ENCODE measurements at regions not wholly inside any gene's neighbourhood (a gene's known extent, or its start where the extent isn't known, plus 50 kb on each side); places are given as distances from the start of the nearest gene placed in this dataset.
A peak's percentile ranks its signal among the peaks of the same experiment; 100 is the strongest.

DNA sequence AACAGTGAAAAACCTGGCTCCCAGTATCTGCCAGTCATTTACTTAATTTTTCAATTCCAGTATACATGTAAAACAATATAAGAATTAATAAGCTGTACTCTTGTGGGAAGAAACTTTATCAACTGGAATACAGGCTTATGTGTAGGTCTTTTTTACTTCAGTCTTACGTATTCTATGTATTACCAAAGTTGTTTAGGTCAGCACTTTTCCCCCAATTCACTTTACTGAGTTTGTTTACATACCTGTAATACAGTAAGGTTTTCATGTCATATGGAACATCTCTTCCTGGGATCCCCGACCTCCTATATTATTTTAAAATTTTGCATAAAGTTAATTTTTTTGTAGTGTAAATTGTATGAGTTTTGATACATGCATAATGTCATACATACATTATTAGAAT lies 181.8 kb upstream of the OLFM3 start:
- TF ChIP-seq, protein P1, sequence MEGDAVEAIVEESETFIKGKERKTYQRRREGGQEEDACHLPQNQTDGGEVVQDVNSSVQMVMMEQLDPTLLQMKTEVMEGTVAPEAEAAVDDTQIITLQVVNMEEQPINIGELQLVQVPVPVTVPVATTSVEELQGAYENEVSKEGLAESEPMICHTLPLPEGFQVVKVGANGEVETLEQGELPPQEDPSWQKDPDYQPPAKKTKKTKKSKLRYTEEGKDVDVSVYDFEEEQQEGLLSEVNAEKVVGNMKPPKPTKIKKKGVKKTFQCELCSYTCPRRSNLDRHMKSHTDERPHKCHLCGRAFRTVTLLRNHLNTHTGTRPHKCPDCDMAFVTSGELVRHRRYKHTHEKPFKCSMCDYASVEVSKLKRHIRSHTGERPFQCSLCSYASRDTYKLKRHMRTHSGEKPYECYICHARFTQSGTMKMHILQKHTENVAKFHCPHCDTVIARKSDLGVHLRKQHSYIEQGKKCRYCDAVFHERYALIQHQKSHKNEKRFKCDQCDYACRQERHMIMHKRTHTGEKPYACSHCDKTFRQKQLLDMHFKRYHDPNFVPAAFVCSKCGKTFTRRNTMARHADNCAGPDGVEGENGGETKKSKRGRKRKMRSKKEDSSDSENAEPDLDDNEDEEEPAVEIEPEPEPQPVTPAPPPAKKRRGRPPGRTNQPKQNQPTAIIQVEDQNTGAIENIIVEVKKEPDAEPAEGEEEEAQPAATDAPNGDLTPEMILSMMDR (IDR thresholded peaks at IDR 0.05; ENCODE audit: control insufficient read depth, extremely low read depth, insufficient read depth), result no peak
- DNase-seq (ENCODE audit: low read depth), result no peak
- no peak overlapping the region for H3K4me3 ChIP-seq (ENCODE audit: low read depth, low read length)

DNA sequence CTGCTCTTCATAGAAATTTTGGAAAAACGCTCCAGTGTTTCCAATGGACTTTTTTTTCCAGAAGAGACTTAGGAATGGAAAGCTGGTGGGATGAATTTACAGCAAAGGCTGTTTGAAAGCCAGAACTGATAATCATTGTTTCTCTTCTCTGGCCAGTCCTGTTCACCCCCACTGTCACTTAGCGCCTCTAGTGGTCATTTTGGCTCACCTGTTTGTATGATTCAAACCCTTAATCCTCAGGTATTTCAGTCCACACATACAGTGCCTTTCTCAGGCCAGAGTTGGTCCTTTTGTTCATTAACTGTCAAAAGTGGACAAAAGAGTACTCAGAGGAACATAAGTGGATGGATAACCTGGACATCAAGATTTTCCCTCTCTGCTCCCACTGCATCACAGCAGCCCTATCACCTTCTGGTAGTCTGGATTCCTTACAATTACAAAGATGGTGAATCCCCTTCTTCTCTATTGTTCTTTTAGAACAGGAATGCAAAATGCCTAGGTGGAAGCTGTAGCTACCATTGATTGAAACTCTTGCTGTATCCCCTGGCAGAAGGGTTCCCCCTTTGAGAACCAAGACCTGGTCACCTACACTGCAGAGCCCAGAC lies 177.6 kb upstream of the OLFM3 start:
- TF ChIP-seq, protein P1 (IDR thresholded peaks at IDR 0.05; ENCODE audit: control insufficient read depth, extremely low read depth, insufficient read depth), result peak; percentile 75
- DNase-seq (ENCODE audit: low read depth), result no peak
- no peak overlapping the region for H3K4me3 ChIP-seq (ENCODE audit: low read depth, low read length)

DNA sequence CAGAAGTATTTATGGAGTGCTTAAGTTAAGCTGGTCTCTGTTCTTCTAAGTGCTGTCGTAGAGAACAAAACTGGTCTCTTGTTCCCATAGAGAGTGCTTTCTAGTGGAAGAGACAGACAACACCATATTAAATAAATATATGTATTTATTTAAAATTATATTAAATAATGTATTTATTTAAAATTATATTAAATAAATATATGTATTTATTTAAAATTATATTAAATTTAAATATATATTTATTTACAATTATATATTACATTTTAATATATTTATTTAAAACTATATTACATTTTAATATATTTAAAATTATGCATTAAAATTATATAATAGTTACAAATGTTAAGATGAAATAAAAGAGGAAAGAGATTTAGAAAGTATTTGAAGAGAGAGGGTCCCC lies 175.5 kb upstream of the OLFM3 start:
- DNase-seq (ENCODE audit: low read depth), result no peak
- H3K4me3 ChIP-seq (ENCODE audit: low read depth, low read length), result no peak overlapping the region
- TF ChIP-seq, protein P1 (IDR thresholded peaks at IDR 0.05; ENCODE audit: control insufficient read depth, extremely low read depth, insufficient read depth), result no peak

DNA sequence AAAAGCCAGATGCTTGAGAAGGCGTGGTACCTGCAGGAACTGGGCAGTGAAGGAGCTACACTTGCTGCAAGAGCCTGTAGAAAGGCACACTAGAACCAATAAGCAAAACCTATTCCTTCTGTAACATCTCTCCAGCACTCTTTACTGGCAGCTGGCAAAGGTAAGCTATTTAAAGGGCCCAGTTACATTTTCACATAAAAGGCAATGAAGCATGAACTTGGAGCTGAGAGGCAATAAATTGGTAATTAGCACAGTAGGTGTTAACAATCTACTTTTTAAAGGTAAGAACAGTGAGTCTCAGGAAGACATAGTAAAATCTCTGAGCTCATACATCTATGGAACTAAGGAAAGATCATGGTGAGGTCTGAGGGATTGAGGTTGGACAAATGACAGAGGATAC lies 167.1 kb upstream of the OLFM3 start:
- H3K4me3 ChIP-seq (ENCODE audit: low read depth, low read length), result no peak overlapping the region
- DNase-seq (ENCODE audit: low read depth), result no peak
- TF ChIP-seq, protein P1 (IDR thresholded peaks at IDR 0.05; ENCODE audit: control insufficient read depth, extremely low read depth, insufficient read depth), result no peak

DNA sequence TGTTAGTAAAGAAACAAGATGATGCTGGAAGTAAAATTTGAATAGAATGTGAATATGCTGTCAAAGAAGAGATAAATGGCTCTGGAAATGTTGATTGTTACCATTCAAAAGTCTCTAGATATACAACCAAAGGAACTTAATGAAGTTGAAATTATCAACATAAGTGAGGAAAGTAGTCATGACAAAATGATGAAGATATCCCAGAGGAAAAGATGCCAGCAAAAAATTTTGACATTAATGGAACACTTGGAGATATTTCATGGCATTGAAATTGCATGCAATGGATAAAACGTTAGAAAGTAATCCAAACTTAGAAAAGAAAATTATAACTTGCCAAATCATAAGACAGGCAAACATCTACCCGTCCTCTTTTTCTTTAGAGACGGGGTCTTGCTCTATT lies 154.5 kb upstream of the OLFM3 start:
- DNase-seq (ENCODE audit: low read depth), result no peak
- TF ChIP-seq, protein P1 (IDR thresholded peaks at IDR 0.05; ENCODE audit: control insufficient read depth, extremely low read depth, insufficient read depth), result no peak
- no peak overlapping the region for H3K4me3 ChIP-seq (ENCODE audit: low read depth, low read length)

DNA sequence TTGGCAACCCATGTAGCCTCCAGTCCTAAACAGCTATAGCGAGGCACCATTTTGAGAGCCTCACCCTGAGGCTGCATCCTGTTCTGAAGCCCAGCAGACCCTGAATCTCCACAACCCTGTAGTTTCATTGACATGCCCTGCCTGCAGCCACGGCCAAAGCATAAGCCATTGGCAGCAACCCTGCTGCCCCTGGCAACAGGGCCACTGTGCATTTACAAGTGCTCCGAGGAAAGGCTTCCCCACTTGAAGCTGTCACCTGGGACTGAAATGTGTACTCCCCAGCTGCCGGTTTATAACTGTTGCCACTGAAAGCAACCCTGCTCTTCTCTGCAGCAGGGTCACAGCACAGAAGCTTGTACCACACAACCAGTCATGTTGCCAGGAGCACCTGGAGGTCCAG lies 124.2 kb upstream of the OLFM3 start:
- DNase-seq (ENCODE audit: low read depth), result no peak
- TF ChIP-seq, protein P1 (IDR thresholded peaks at IDR 0.05; ENCODE audit: control insufficient read depth, extremely low read depth, insufficient read depth), result no peak
- no peak overlapping the region for H3K4me3 ChIP-seq (ENCODE audit: low read depth, low read length)

DNA sequence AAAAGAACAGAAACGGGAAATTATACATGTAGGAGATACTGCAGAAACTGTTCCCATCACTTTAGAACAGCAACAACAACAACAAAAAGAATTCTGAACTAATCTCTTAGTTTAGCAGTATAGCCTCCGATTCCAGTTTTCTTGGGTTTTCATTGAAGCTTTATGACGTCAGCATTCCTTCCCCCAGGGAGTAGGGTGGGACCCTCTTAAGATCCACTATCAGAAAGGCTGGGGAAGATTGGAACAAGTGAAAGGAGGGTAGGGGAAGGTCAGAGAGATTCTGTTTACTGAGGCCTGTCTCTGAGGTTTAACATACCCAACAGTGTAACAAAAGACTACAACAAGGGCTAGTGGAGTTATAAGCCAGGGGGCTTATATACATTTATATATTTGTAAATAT lies 121.4 kb upstream of the OLFM3 start:
- TF ChIP-seq, protein P1 (IDR thresholded peaks at IDR 0.05; ENCODE audit: control insufficient read depth, extremely low read depth, insufficient read depth), result no peak
- no peak overlapping the region for H3K4me3 ChIP-seq (ENCODE audit: low read depth, low read length)
- no peak for DNase-seq (ENCODE audit: low read depth)

All from LNCaP clone FGC (cell line).